ENCODE measurements at regions not wholly inside any gene's neighbourhood (a gene's known extent, or its start where the extent isn't known, plus 50 kb on each side); places are given as distances from the start of the nearest gene placed in this dataset.
"Not testable (repeated sequence)": the region's sequence is repeated elsewhere in the genome, so short reads cannot be mapped to it uniquely, and the experiment has no call there.

DNA sequence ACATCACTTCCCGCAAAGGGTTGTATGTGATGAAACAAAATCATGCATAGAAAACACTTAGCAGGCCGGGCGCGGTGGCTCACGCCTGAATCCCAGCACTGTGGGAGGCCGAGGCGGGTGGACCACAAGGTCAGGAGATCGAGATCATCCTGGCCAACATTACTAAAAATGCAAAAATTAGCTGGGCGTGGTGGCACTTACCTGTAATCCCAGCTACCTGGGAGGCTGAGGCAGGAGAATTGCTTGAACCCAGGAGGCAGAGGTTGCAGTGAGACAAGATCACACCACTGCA, 265.9 kb downstream of the FAM43A start:
- DNase-seq: not testable (repeated sequence)

DNA sequence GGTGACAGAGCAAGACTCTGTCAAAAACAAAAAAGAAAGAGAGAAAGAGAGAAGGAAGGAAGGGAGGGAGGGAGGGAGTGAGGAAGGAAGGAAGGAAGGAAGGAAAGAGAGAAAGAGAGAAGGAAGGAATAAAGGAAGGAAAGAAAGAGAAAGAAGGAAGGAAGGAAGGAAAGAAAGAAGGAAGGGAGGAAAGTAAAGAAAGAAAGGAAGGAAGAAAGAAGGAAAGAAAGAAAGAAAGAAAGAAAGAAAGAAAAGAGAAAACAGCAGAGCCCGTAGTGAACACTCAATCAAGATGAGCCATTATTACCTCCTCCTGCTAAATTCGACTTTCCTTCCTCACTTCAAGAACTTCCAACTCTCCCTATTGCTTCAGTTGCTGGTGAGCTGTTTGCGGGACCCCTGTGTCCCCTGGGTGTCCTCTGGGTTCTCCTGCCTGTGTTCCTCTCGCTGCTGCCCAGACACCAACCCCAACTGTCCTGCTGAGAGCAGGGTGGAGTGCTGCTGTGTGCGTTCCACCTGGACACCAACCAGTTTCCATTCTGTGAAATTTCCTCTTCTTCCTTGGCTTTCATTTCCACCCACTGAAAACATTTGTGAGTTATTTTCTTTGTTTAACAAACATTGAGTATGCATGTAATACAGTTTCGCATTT, 266.4 kb downstream of the FAM43A start:
- DNase-seq: no peak

DNA sequence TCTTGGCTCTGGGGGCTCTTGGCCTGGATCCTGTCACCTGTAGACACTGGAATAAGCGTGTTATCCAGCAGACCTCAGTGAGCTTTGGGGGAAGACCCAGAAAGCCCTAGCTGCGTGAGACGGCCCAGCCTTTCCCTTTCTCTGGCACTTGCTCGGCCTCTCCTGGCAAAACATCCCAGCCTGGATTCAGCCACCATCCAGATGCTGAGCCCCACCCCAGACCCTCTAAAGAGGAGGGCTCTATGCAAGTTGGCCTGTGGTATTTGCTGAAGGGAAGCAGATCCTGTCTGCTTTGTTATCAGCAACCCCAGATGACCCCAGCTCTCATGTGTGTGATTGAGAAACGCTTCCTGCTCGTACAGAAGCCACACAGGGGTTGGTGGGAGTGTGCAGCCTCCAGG, 267.2 kb downstream of the FAM43A start:
- DNase-seq: peak; percentile 54

DNA sequence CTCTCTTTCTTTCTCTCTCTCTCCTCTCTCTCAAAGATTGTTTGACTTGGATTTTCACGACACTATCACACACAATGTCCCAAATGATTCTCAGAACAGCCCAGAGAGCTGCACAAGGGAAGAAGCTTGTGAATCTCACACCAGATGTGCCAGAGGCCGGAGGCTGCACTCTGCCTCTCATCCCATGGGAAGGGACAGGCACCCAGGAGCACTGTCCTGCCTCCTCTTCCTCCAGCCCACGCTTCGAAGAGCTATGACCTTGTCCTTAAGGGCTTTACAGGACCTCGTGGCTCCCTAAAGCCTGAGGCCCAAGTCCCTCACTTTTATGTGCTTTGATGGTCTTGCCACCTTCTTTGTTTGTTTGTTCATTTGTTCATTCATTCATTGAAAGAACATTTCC, 267.6 kb downstream of the FAM43A start:
- no peak for DNase-seq

DNA sequence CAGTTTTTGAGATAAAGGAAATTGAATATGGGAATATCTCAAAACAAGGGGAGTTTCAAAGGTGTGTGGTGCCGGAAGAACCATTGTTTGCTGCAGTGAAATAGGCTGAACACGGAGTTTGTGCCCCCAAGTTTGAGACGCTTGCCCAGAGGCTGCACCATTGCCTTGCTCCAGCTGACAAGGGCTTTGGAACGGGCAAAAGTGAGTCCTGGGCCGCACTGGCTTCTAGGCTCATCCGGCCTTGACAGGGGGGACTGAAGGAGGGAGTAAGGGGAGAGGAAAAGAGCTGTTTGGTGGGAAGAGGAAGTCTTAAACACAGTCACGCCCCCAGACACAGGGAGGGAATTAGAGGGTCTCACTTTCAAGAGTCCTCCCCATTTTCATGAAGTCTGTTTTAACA, 269.9 kb downstream of the FAM43A start:
- no peak for DNase-seq

DNA sequence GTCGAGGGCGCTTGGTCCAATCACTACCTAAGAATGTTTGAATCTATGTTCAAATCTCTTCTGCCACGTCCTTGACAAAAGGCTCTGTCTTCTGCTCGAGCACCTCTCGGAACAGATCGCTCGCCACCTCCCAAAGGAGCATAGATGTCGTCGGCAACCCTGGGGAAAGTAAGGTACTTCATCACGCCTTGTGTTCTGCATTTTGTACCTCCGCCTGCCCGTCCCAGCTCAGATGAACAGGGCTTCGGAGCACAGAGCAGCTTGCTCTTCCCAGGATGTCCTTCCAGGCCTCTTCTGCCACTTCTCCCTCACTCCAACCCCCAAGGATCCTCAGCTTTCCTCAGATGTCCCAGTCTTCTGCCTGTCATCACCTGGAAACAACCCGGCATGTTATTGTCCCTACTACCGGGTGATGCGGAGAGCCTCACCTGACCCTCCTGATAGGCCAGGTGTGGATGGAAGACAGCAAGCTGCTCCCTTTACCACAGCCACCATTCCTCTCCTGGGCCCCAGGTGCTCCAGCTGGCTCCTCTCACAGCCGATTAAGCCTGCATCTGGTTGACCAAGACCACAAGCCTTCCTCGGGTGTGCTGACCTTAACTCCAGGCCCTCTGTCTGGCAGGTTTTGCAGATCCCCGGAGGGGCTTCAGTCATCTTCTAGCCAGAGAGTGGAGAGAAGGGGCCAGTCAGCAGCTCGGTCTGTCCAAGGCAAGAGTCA, 270.5 kb downstream of the FAM43A start:
- DNase-seq: no peak

DNA sequence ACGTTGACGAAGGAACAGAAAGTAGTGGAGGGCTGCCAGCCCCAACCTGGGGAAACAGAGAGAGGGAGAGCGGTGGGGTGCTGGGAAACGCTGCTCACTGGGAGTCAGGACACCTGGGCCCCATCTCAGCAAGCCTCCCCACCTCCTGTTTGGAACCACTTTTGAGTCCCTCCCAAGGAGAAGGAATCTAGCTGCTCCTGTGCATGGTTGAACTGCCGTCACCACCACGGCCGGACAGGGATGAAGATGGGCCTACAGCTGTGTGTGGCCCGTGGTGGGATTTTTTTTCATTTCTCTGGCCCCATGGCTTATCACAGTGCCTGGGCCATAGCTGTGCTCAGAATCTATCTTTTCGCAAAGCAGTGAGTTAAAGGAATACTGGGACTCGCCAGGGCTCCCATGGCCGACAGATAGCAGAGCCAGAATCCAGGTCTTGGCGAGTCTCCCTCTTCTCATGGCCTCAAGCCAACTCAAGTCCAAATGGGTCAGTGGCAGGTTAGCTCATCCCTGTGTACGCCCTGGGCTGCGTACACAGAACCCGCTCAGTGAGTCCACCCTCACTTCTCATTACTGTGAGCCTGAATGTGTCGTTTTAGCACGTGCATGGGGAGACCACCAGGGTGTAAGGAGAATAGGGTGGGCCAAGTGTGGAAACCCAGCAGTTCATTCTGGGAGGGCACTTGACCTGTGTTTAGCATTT, 271.2 kb downstream of the FAM43A start:
- DNase-seq: no peak

DNA sequence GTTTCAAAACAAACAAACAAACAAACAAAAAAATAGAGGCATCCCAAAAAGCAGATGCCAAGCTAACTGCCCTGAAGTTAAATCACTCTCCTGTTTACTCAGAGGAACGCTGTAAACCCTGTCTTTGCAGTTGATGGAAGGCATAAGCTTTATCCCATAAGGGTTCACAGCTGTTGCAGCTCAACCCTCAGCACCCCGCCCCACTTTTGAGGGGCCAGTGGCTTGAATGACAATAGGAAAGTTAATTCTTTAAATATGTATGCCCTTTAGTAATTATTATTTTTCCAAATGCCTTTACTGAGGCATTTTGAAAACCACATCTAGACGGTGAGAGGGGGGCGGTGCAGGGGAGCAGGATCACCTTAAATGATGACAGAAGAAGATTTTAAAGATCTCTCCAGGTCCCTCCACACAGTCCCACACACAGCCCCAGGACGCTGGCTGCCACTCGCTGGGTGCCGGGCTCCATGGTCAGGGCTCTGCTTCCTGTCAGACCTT, 272.1 kb downstream of the FAM43A start:
- no peak for DNase-seq

DNA sequence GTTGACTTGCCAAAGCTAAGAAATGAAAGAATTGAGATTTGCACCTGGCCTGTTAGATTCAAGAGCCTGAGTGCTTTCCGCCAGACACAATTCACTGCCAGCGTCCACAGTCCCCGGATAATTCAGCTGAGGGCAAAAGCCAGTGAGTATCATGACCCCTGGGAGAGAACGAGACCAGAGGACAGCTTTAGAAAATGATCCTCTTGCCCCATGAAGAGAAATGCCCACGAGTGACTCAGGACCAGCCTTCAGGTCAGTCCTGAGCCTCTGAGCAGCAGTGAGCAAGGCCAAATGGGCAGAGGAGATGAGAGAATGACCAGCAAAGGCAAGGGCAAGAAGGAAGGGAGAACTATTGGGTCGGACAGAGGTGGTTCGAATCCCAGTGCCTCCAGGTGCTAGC, 273.5 kb downstream of the FAM43A start:
- no peak for DNase-seq

DNA sequence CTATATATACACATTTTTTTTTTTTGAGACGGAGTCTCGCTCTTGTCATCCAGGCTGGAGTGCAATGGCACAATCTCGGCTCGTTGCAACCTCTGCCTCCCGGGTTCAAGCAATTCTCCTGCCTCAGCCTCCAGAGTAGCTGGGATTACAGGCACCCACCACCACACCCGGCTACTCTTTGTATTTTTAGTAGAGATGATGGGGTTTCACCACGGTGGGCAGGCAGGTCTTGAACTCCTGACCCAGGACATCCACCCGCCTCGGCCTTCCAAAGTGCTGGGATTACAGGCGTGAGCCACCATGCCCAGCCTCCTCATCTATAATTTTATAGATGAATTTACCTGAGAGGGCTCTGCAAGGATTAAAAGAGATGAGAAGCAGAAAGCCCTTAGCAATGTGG, 274.0 kb downstream of the FAM43A start:
- DNase-seq: not testable (repeated sequence)

DNA sequence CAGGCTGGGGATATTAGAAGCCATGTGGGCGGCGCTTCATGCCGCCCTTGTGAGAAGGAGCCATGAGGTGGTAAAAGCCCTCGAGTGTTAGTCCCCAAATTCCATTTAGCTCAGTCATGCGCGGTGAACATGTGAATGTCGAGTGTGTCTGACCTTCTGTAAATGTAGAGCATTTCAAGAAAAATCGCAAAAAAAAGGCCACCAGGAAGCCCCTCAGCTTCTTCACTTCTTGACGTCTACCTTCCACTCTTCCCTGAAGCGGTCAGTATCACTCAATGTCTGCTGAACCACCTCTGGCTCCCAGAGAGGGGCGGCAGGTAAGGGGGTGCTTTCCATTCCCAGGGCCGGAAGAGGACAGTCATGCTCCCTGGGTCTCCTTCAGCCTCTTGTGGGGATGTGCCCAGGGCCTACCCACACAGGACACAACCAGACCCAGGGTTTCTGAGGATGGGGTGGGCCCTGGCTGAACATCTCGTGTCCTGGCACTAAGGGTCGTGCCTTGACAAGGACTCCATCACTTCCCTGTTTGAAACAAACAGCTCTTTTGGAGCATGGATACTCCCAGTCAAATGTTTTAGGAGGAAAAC, 274.9 kb downstream of the FAM43A start:
- no peak for DNase-seq

DNA sequence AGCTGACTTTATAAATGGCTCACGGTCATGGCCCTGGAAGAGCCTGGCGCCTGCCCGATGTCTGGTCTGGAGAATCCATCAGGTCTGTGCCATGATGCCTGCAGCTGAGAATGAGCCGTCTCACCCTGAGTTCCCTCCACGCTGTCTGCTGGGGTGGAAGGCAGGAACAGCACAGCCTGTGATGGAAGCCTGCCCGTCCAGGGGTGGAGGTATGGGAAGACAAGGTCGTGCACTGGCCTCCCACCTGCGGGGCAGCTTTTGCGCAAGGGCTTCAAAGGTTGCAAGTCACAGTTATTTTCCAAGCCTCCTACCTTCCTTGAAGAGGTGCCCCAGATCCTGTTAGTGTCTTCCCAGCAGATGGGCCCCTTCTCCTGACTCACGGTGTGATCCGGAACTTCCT, 275.5 kb downstream of the FAM43A start:
- no peak for DNase-seq

DNA sequence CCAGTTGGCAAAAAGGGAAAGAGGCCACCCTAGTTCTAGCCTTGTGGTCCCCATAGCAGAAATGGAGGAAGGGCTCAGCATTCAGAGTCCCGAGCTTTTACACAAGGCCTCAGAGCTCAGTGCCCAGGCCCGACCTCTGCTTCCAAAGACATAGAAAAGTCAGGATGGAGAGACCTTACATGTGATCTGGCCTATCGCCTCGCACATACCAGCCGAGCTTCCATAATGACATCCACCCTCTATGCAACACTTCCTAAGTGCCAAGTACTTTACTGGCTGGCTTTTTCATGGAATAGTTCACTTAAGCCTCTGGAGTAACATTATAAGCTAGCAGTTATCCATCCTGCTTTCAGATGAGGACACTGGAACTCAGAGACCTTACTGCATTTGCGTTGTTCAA, 275.9 kb downstream of the FAM43A start:
- DNase-seq: no peak

DNA sequence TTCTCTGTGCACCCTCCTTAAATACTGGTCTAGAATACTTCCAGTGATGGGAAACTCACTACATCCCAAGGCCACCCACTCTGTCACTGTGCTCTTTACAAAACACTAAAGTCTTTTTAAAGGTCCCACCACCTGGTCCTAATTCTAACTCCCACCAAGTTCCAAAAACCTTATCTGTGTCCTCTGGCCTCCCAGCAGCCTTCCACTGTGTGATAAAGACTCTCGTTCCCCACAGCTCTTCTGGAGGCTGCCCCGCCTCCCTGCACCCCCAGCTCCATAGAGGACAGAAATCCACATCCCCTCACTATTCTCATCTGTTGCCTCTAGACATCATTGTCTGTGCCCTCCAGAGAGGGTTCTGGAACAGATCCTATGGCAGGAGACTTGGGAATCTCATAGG, 276.4 kb downstream of the FAM43A start:
- no peak for DNase-seq

DNA sequence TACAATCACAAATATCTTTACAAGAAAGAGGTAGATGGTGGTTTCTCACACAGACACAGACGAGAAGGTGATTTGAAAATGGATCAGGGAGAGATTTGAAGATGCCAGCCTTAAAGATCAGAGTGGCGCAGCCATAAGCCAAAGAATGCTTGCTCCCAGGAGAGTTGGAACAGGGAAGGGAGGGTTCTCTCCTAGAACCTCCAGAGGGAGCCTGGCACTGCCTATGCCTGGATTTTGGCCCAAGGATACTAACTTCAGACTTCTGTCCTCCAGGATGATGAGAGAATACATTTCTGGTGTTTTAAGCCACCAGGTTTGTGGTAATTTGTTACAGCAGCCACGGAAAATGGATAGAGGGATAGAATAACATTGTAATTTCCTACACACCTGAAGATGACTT, 279.1 kb downstream of the FAM43A start:
- DNase-seq: no peak

DNA sequence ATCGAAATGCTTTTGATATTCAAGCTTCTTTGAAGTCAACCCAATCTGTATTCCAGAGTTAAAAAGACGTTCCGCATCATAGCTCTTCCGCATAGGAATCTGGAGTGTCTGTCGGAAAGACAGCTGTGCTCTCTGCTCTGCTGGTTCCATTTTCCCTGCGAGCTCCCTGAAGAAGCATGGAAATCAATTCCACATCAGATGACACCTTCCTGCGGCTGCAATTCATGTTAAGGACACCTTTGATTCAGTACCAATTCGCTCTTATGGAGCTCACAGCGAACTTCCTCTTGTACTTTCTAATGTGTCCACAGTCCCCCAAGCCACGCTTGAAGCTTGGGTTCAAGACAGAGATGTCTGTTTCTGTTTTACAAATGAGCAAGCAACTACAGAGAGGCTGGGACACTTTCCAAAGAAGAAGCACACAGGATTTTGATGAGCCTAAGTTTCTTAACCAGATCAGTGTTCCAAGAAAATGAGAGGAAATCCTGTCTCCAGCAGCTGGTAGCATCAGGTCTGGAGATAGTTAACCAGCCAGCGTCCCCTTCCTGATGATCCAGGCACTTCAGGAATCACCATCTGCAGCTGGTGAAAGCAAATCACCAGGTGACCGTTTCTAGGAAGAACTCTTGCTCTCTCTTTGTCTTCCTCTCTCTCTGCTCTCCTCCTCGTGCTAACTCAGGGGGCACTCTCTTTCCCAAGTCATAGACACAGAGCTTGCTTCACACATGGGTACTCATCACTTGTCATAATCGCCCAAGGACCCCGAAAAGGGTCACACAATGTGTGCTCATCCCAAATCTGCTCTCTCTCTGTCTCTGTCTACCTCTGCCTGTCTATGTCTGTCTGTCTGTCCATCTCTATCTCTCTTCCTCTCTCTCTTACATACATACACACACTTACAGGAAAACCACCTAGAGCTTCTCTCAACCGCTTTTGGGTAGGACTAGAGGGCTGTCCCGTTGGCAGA, 281.8 kb downstream of the FAM43A start:
- peak; percentile 26 for DNase-seq

DNA sequence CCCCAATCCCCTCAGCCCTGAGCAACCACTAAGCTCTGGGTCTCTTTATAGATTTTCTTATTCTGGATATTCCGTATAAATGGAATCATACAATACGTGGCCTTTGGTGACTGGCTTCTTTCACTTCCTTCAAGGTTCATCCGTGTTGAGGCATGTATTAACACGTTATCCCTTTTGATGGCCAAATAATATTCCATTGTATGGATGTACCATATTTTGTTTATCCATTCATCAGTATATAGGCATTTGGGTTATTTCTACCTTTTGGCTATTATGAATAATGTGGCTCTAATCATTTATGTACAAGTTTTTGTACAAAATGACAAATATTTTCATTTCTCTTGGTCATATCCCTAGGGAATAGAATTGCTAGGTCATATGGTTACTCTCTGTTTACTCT, 284.4 kb downstream of the FAM43A start:
- DNase-seq: no peak

DNA sequence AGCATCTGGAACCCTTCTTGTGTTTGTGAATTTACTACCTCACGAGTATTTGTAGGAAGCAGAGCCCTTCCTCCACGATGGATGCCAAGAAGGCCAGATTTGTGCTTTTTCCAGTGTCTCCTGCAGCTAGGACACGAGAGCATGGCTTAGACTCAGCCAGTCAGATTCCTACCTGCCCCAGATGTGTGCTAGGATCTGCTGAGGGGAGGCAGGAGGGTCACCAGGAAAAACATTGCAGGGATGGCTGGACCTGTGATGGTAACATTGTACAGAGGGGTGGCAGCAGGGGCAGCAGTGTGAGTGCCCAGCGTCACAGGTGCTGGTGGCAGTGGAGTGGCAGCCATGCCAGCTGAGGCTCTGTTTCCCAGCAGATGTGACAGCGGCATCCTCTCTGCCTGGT, 285.3 kb downstream of the FAM43A start:
- DNase-seq: no peak

DNA sequence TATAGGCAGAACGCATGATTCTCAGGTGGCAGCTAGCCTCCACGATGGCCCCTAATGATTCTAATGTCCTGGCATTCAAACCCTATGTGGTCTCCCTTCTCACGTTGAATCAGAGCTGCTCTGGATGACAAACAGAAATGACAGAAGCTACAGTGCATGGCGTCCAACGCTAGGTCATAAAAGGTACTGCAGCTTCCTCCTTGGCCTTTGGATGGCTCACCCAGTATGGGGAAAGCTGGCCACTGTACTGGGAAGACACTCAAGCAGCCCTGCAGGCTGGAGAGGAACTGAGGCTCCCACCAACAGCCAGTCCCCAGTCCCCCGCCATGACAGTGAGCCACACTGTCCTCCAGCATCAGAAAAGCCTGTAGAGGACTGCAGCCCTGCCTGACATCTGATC, 286.3 kb downstream of the FAM43A start:
- DNase-seq: no peak

DNA sequence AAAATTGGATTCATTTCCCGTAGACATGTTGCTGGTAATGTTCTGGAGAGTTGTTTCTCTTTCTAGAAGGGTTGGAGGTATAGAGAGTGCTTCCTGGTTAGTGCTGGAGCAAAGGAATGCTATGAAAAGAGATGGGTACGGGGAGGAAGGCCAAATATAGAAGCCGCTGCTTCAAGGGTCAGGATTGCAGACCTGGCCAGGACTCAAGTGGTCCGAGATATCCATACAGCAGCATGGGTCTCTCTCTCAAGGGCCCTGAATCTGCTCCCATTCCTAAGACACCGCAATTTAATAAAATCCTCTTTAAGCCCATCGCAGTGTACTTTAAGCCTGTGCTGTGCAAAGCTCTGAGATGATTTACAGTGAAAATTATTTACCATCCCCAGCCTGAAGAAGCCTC, 287.0 kb downstream of the FAM43A start:
- DNase-seq: no peak

DNA sequence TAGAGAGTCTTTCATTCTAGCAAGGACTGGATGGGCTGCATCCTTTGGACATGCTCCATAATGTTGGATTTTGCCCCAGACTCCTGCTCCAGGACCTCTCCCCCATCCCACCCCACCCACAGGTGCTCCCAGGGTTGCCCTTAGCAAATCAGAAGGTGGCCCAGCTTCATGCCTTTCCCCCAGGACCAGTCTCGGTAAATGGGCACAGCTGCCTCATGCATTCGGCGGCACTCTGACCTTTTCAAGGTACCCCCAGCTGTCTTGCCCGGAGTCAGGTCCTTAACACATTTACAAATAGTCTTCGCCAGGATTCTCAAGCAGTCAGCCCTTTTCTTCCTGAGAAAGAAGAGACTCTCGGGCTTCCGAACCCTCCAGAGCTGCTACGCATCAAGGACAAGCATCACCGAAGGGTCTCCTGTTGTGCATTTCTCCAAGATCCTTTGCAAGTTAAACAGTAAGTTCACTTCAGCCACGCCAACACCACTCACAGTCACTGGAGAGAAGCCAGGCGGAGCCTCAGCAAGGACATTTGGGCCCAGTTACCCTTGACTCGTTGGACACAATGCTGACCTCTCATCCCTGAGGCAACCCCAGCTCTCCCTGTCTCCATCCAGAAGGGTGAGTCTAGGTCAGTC, 287.8 kb downstream of the FAM43A start:
- DNase-seq: no peak

DNA sequence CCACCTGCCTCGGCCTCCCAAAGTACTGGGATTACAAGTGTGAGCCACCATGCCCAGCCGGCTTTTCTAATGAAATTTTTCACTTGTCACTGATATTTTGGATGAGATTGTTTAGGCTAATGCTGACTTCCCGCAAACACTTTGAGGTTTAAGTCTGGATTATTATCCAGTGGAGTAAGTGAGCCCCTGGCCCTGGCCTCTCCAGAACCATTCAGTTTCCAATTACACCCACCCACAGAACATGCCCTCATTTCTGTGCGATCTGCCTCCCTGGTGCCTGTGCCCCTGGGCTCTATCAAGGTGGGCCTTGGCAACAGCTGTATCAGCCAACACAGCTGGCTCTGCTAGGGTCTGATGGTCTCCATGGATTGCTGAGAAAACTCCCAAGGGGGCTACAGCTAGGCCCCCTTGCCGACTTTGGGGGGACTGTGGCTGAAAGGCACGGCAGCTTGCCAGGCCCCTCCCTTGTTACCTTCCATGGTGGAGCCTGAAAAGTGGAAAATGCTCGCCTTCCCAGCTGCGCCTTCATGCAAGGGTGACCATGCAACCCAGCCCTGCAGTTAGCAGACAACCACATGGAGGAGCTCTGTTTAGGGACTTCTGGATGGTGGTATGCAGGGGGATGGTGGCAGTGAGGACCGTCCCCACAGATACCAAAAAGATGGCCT, 288.9 kb downstream of the FAM43A start:
- no peak for DNase-seq

Measured in NCI-H774 (cell line).